Hepatocyte (in vitro differentiated cells): ENCODE measurements at regions not wholly inside any gene's neighbourhood (a gene's known extent, or its start where the extent isn't known, plus 50 kb on each side); places are given as distances from the start of the nearest gene placed in this dataset.

Experiments used
- DNase-seq: peaks from one replicate; pipeline ENCODE4 v3.0.0-alpha.2; 2016; ENCODE audit warnings: low spot score
- H2AFZ ChIP-seq: fragments of 200-600 bp; sonication (generic); 2 replicates; pipeline ENCODE4 v1.6.0; 2016; ENCODE audit warnings: antibody characterized with exemption, mild to moderate bottlenecking
- H3K27ac ChIP-seq: fragments of 200-600 bp; sonication (generic); 2 replicates; pipeline ENCODE4 v1.5.1; 2016; ENCODE audit warnings: mild to moderate bottlenecking
- H3K27me3 ChIP-seq: fragments of 200-600 bp; sonication (generic); 2 replicates; pipeline ENCODE4 v1.6.1; 2016
- H3K36me3 ChIP-seq: fragments of 200-600 bp; sonication (generic); replicated peaks from 2 replicates; pipeline ENCODE4 v1.5.1; 2016; ENCODE audit warnings: low read depth; ENCODE audit not compliant: insufficient read depth
- H3K4me1 ChIP-seq: fragments of 200-600 bp; sonication (generic); 2 replicates; pipeline ENCODE4 v1.5.1; 2016; ENCODE audit warnings: mild to moderate bottlenecking, moderate library complexity; ENCODE audit not compliant: insufficient read depth
- H3K4me2 ChIP-seq: fragments of 200-600 bp; sonication (generic); 2 replicates; pipeline ENCODE4 v1.6.0; 2016
- H3K4me3 ChIP-seq: fragments of 200-600 bp; sonication (generic); 2 replicates; pipeline ENCODE4 v1.5.1; 2016; ENCODE audit warnings: mild to moderate bottlenecking
- H3K79me2 ChIP-seq: fragments of 200-600 bp; sonication (generic); 2 replicates; pipeline ENCODE4 v1.6.0; 2017; ENCODE audit warnings: mild to moderate bottlenecking
- H3K9me2 ChIP-seq: fragments of 200-600 bp; sonication (generic); replicated peaks from 2 replicates; pipeline ENCODE4 v1.6.0; 2017; ENCODE audit warnings: mild to moderate bottlenecking; ENCODE audit not compliant: insufficient read depth
- H3K9me3 ChIP-seq: fragments of 200-600 bp; sonication (generic); 2 replicates; pipeline ENCODE4 v1.5.1; 2016; ENCODE audit warnings: low read depth, mild to moderate bottlenecking
- H4K20me1 ChIP-seq: fragments of 200-600 bp; sonication (generic); 2 replicates; pipeline ENCODE4 v1.6.0; 2016; ENCODE audit warnings: mild to moderate bottlenecking; ENCODE audit not compliant: insufficient read depth, poor library complexity, severe bottlenecking
- CTCF ChIP-seq: fragments of 200-600 bp; sonication (generic); IDR thresholded peaks from 2 replicates; pipeline ENCODE4 v1.5.1; 2016; ENCODE audit warnings: antibody characterized with exemption, mild to moderate bottlenecking; ENCODE audit not compliant: poor library complexity
- EZH2 ChIP-seq: fragments of 200-600 bp; sonication (generic); IDR thresholded peaks from 2 replicates; pipeline ENCODE4 v1.6.1; 2016; ENCODE audit warnings: antibody characterized with exemption, mild to moderate bottlenecking, borderline replicate concordance
- EZH2phosphoT487 ChIP-seq: fragments of 200-600 bp; sonication (generic); IDR thresholded peaks from one replicate; pipeline ENCODE4 v1.6.1; 2018; ENCODE audit warnings: antibody characterized with exemption, mild to moderate bottlenecking, low read depth, moderate library complexity; ENCODE audit not compliant: unreplicated experiment, severe bottlenecking
- WGBS: methylation state at CpG from one replicate; pipeline ENCODE4 v1.1.6; 2016; ENCODE audit warnings: low lambda C conversion rate; ENCODE audit errors: missing lambda C conversion rate; 5-methylcytosine and 5-hydroxymethylcytosine counted together

GRCh38 chr4:73001885-73002284 is 67.6 kb downstream of the COX18 start:
- no peaks in the 10 kb centered on the region for H4K20me1 ChIP-seq
- no peak overlapping the region for H3K4me2 ChIP-seq
- no peaks in the 10 kb centered on the region for H3K79me2 ChIP-seq
- no peaks in the 10 kb centered on the region for H3K27me3 ChIP-seq
- no peaks in the 10 kb centered on the region for H3K4me1 ChIP-seq
- WGBS, result 81% methylated on average over 2 of the region's 2 CpGs
- H2AFZ ChIP-seq, result no peak overlapping the region
- H3K9me3 ChIP-seq, result no peaks in the 10 kb centered on the region
- H3K36me3 ChIP-seq, result no peaks in the 10 kb centered on the region
- no peak overlapping the region for H3K4me3 ChIP-seq
- DNase-seq, result no peak
- H3K9me2 ChIP-seq, result no peaks in the 10 kb centered on the region
- no peak overlapping the region for H3K27ac ChIP-seq
- TF ChIP-seq EZH2phosphoT487, result no peak
- TF ChIP-seq EZH2, result no peak
- TF ChIP-seq CTCF, result no peak

GRCh38 chr4:72997409-72997808 is 72.1 kb downstream of the COX18 start:
- H3K79me2 ChIP-seq, result no peaks in the 10 kb centered on the region
- H3K4me2 ChIP-seq, result no peak overlapping the region
- H3K9me2 ChIP-seq, result no peaks in the 10 kb centered on the region
- no peaks in the 10 kb centered on the region for H4K20me1 ChIP-seq
- no peaks in the 10 kb centered on the region for H3K4me1 ChIP-seq
- no peak overlapping the region for H3K27ac ChIP-seq
- no peak for TF ChIP-seq EZH2
- no peak for TF ChIP-seq CTCF
- TF ChIP-seq EZH2phosphoT487, result no peak
- H3K4me3 ChIP-seq, result no peak overlapping the region
- H3K36me3 ChIP-seq, result no peaks in the 10 kb centered on the region
- whole genome bisulfite sequencing, result 98% methylated on average over 3 of the region's 3 CpGs
- no peak for DNase-seq
- no peaks in the 10 kb centered on the region for H3K27me3 ChIP-seq
- H3K9me3 ChIP-seq, result no peaks in the 10 kb centered on the region
- H2AFZ ChIP-seq, result no peak overlapping the region

DNA sequence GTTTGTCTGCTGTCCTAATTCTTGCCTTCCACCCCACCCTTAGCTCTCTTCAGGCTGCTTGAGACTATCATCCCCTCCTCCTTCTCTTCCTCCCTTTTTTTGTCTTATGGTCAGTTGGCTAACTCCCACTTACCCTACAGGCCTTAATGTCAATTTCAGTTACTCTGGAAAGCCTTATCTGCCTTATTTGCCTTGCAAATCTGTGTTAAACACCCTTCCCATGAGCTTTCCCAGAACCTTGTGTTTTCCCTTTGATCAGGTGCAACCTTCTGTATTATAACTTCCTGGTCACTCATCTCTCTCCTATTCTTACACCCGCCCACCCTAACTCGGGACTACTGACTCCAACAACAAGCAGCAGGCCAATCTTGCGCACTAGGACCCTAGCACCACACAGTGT is 74.8 kb downstream of the COX18 start:
- TF ChIP-seq EZH2phosphoT487, result no peak
- no peak for TF ChIP-seq EZH2
- no peak for TF ChIP-seq CTCF
- 81% methylated on average over 3 of the region's 3 CpGs for WGBS
- Histone ChIP-seq H3K4me2 (no peak overlapping the region), H3K27ac (no peak overlapping the region), H3K27me3 (no peaks in the 10 kb centered on the region), H3K4me1 (no peaks in the 10 kb centered on the region), H3K36me3 (no peaks in the 10 kb centered on the region), H3K4me3 (no peak overlapping the region), H4K20me1 (no peaks in the 10 kb centered on the region), H3K9me2 (no peaks in the 10 kb centered on the region), H3K79me2 (no peaks in the 10 kb centered on the region), H2AFZ (no peak overlapping the region), H3K9me3 (no peaks in the 10 kb centered on the region)
- DNase-seq, result no peak

GRCh38 chr4:72993876-72994275 is 75.6 kb downstream of the COX18 start:
- no peak overlapping the region for H3K4me3 ChIP-seq
- H3K36me3 ChIP-seq, result no peaks in the 10 kb centered on the region
- no peak for TF ChIP-seq CTCF
- no peak for TF ChIP-seq EZH2phosphoT487
- TF ChIP-seq EZH2, result no peak
- DNase-seq, result no peak
- H3K4me2 ChIP-seq, result no peak overlapping the region
- no peaks in the 10 kb centered on the region for H3K9me3 ChIP-seq
- H3K4me1 ChIP-seq, result no peaks in the 10 kb centered on the region
- no peaks in the 10 kb centered on the region for H3K79me2 ChIP-seq
- H2AFZ ChIP-seq, result no peak overlapping the region
- H4K20me1 ChIP-seq, result no peaks in the 10 kb centered on the region
- no peaks in the 10 kb centered on the region for H3K9me2 ChIP-seq
- no peak overlapping the region for H3K27ac ChIP-seq
- H3K27me3 ChIP-seq, result no peaks in the 10 kb centered on the region
